Trophoblast cell (in vitro differentiated cells and primary cell): ENCODE measurements at regions not wholly inside any gene's neighbourhood (a gene's known extent, or its start where the extent isn't known, plus 50 kb on each side); places are given as distances from the start of the nearest gene placed in this dataset.

ENCODE experiments used
- DNase-seq, 2 donors: peaks; one replicate each; pipeline ENCODE4 v3.0.0-alpha.2; 2016
- H2AFZ ChIP-seq: 2 replicates; pipeline ENCODE4 v1.6.1; 2013; ENCODE audit warnings: low read length, moderate library complexity, mild to moderate bottlenecking; ENCODE audit not compliant: insufficient read depth, poor library complexity
- H2AK5ac ChIP-seq: 2 replicates; pipeline ENCODE4 v1.6.1; 2013; ENCODE audit warnings: mild to moderate bottlenecking, low read length
- H2BK120ac ChIP-seq: 2 replicates; pipeline ENCODE4 v1.6.1; 2013; ENCODE audit warnings: low read length, mild to moderate bottlenecking, moderate library complexity; ENCODE audit not compliant: insufficient read depth, poor library complexity
- H2BK12ac ChIP-seq: 2 replicates; pipeline ENCODE4 v1.6.1; 2013; ENCODE audit warnings: mild to moderate bottlenecking, low read length, moderate library complexity
- H2BK5ac ChIP-seq: 2 replicates; pipeline ENCODE4 v1.6.1; 2013; ENCODE audit warnings: low read length, low read depth, moderate library complexity, mild to moderate bottlenecking; ENCODE audit not compliant: poor library complexity
- H3K14ac ChIP-seq: 2 replicates; pipeline ENCODE4 v1.6.1; 2013; ENCODE audit warnings: mild to moderate bottlenecking, low read length
- H3K18ac ChIP-seq: 2 replicates; pipeline ENCODE4 v1.6.1; 2013; ENCODE audit warnings: mild to moderate bottlenecking, low read length
- H3K23ac ChIP-seq: 2 replicates; pipeline ENCODE4 v1.6.1; 2013; ENCODE audit warnings: low read length
- H3K27ac ChIP-seq: 2 replicates; pipeline ENCODE4 v1.5.1; 2013; ENCODE audit warnings: low read depth, mild to moderate bottlenecking, inconsistent platforms, low read length, moderate library complexity
- H3K27me3 ChIP-seq: 2 replicates; pipeline ENCODE4 v1.6.1; 2013; ENCODE audit warnings: inconsistent platforms, mild to moderate bottlenecking, low read length, moderate library complexity; ENCODE audit not compliant: insufficient read depth
- H3K36me3 ChIP-seq, 2 experiments: 1 replicate in 1 of 2; 2 replicates in 1 of 2; pipeline ENCODE4 v1.6.1; 2013; ENCODE audit warnings: low read length in 2 of 2, mild to moderate bottlenecking in 2 of 2, moderate library complexity in 1 of 2; ENCODE audit not compliant: insufficient read depth in 2 of 2, control insufficient read depth in 1 of 2
- H3K4ac ChIP-seq: 2 replicates; pipeline ENCODE4 v1.6.1; 2013; ENCODE audit warnings: low read depth, mild to moderate bottlenecking, low read length, moderate library complexity
- H3K4me1 ChIP-seq, 2 experiments: 1 replicate in 1 of 2; 2 replicates in 1 of 2; pipeline ENCODE4 v1.6.1; 2013; ENCODE audit warnings: low read length in 2 of 2, mild to moderate bottlenecking in 2 of 2, moderate library complexity in 1 of 2; ENCODE audit not compliant: insufficient read depth in 2 of 2, control insufficient read depth in 1 of 2
- H3K4me2 ChIP-seq: 2 replicates; pipeline ENCODE4 v1.6.1; 2013; ENCODE audit warnings: inconsistent platforms, mild to moderate bottlenecking, low read length, moderate library complexity
- H3K4me3 ChIP-seq: 2 replicates; pipeline ENCODE4 v1.5.1; 2013; ENCODE audit warnings: mild to moderate bottlenecking, low read depth, low read length, inconsistent platforms
- H3K79me1 ChIP-seq: one replicate; pipeline ENCODE4 v1.6.1; 2013; ENCODE audit warnings: low read length
- H3K79me2 ChIP-seq: 2 replicates; pipeline ENCODE4 v1.6.1; 2013; ENCODE audit warnings: low read length, mild to moderate bottlenecking; ENCODE audit not compliant: control insufficient read depth, insufficient read depth, poor library complexity
- H3K9ac ChIP-seq: 2 replicates; pipeline ENCODE4 v1.6.1; 2013; ENCODE audit warnings: mild to moderate bottlenecking, low read length
- H3K9me3 ChIP-seq: 2 replicates; pipeline ENCODE4 v1.6.1; 2013; ENCODE audit warnings: low read depth, mild to moderate bottlenecking, control low read depth, inconsistent platforms, low read length; ENCODE audit not compliant: insufficient read depth
- H4K12ac ChIP-seq: 2 replicates; pipeline ENCODE4 v1.6.1; 2013; ENCODE audit warnings: low read depth, mild to moderate bottlenecking, low read length, moderate library complexity
- H4K8ac ChIP-seq: 2 replicates; pipeline ENCODE4 v1.6.1; 2013; ENCODE audit warnings: low read depth, mild to moderate bottlenecking, low read length, moderate library complexity
- H4K91ac ChIP-seq: one replicate; pipeline ENCODE4 v1.6.1; 2013; ENCODE audit warnings: low read depth, mild to moderate bottlenecking, low read length, moderate library complexity
- WGBS: extraction: QIAGEN DNeasy Blood & Tissue Kit; methylation state at CpG from one replicate; pipeline ENCODE4 v1.1.7; 2013; ENCODE audit warnings: missing lambda C conversion rate; ENCODE audit not compliant: insufficient read length, insufficient coverage; ENCODE audit errors: extremely low coverage; 5-methylcytosine and 5-hydroxymethylcytosine counted together

DNA sequence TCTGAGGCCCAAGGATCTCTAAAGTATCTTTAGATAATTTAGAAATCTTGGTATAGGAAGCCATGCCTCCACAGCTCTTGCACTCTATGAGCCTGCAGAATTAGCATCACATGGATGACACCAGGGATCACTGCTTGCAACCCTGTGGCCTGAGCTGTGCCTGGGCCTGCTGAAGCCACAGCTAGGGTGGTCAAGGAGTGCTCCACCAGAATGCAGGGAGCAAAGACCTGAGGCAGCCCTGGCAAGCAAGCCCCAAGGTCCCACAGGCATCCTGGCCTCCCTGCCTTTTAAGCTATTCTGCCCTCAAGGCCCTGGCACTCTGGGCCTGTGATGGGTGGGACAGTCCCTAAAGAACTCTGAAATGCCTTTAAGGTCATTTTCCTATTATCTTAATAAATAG is 105.2 kb upstream of the NALF2 start:
- no peak overlapping the region for H4K91ac ChIP-seq
- no peak for DNase-seq
- no peaks in the 10 kb centered on the region for H3K27me3 ChIP-seq
- H3K27ac ChIP-seq, result no peak overlapping the region
- H3K79me2 ChIP-seq, result no peaks in the 10 kb centered on the region
- H2AK5ac ChIP-seq, result no peak overlapping the region
- H4K12ac ChIP-seq, result no peak overlapping the region
- H2BK5ac ChIP-seq, result no peak overlapping the region
- H3K4ac ChIP-seq, result no peak overlapping the region
- no peaks in the 10 kb centered on the region for H3K4me1 ChIP-seq
- no peak overlapping the region for H3K14ac ChIP-seq
- no peak overlapping the region for H2BK120ac ChIP-seq
- no peak overlapping the region for H4K8ac ChIP-seq
- H3K9ac ChIP-seq, result no peak overlapping the region
- H3K9me3 ChIP-seq, result no peaks in the 10 kb centered on the region
- H3K23ac ChIP-seq, result no peak overlapping the region
- H3K4me3 ChIP-seq, result no peak overlapping the region
- H2BK12ac ChIP-seq, result no peak overlapping the region
- no peak overlapping the region for H3K4me2 ChIP-seq
- H3K79me1 ChIP-seq, result no peaks in the 10 kb centered on the region
- no peak overlapping the region for H2AFZ ChIP-seq
- no peaks in the 10 kb centered on the region for H3K36me3 ChIP-seq
- no peak overlapping the region for H3K18ac ChIP-seq

DNA sequence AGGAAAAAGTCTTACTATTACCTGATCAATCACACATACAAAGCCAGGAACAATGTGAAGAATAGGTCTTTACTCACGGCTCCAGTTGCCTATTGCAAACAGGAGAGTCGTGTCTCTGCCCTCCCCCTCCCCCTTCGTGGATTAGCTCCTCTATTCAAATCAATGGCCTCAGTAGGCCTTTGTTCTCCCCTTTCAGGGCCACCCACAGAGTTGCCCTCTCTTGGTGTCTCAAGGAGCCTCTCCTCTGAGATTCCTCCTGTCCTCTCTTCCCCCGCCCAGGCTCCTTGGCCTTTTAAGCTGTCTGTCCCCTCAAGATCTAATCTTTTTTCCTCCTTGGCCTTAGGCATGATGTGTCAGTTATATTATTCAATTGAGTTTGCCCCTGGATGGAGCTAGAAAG is 107.2 kb upstream of the NALF2 start:
- no peaks in the 10 kb centered on the region for H3K4me1 ChIP-seq
- DNase-seq, result no peak
- no peak overlapping the region for H3K4me2 ChIP-seq
- H3K9me3 ChIP-seq, result no peaks in the 10 kb centered on the region
- H3K79me1 ChIP-seq, result no peaks in the 10 kb centered on the region
- H3K27me3 ChIP-seq, result no peaks in the 10 kb centered on the region
- no peak overlapping the region for H2BK12ac ChIP-seq
- no peak overlapping the region for H3K23ac ChIP-seq
- H4K12ac ChIP-seq, result no peak overlapping the region
- no peak overlapping the region for H3K4ac ChIP-seq
- H3K9ac ChIP-seq, result no peak overlapping the region
- H3K79me2 ChIP-seq, result no peaks in the 10 kb centered on the region
- no peak overlapping the region for H2AK5ac ChIP-seq
- no peak overlapping the region for H2AFZ ChIP-seq
- H3K4me3 ChIP-seq, result no peak overlapping the region
- no peak overlapping the region for H3K18ac ChIP-seq
- no peak overlapping the region for H4K8ac ChIP-seq
- no CpG with 5 or more reads among the region's 4 CpGs for WGBS
- no peak overlapping the region for H3K14ac ChIP-seq
- H2BK5ac ChIP-seq, result no peak overlapping the region
- no peak overlapping the region for H2BK120ac ChIP-seq
- no peaks in the 10 kb centered on the region for H3K36me3 ChIP-seq
- H3K27ac ChIP-seq, result no peak overlapping the region
- H4K91ac ChIP-seq, result no peak overlapping the region

DNA sequence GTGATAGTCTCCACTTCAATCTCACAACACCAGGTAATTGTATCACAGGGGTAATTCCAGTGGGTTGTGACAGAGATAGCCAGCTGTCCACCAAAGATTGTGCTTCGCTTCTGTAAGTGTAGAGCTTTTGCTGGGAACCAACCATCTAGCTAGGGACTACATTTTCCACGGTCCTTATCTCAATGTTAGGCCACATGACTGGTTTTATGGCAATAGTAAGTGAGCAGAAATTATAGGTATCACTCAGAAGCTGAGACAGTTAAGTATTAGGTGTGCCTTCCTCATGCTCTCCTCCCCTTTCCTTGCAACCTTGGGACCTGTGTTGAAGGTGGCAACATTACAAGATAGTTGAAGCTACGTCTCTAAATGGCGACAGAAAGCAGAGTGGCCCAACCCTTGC is 108.8 kb upstream of the NALF2 start:
- Histone ChIP-seq H2AFZ (no peak overlapping the region), H3K4me3 (no peak overlapping the region), H2AK5ac (no peak overlapping the region), H3K79me2 (no peaks in the 10 kb centered on the region), H3K14ac (no peak overlapping the region), H3K4me1 (no peaks in the 10 kb centered on the region), H4K12ac (no peak overlapping the region), H3K4me2 (no peak overlapping the region), H3K9me3 (no peaks in the 10 kb centered on the region), H3K27me3 (no peaks in the 10 kb centered on the region), H3K27ac (no peak overlapping the region), H3K36me3 (no peaks in the 10 kb centered on the region), H4K8ac (no peak overlapping the region), H3K23ac (no peak overlapping the region), H3K4ac (no peak overlapping the region), H4K91ac (no peak overlapping the region), H3K18ac (no peak overlapping the region), H3K9ac (no peak overlapping the region), H3K79me1 (no peaks in the 10 kb centered on the region), H2BK12ac (no peak overlapping the region), H2BK120ac (no peak overlapping the region), H2BK5ac (no peak overlapping the region)
- DNase-seq, result no peak
- no CpG with 5 or more reads among the region's 4 CpGs for WGBS

DNA sequence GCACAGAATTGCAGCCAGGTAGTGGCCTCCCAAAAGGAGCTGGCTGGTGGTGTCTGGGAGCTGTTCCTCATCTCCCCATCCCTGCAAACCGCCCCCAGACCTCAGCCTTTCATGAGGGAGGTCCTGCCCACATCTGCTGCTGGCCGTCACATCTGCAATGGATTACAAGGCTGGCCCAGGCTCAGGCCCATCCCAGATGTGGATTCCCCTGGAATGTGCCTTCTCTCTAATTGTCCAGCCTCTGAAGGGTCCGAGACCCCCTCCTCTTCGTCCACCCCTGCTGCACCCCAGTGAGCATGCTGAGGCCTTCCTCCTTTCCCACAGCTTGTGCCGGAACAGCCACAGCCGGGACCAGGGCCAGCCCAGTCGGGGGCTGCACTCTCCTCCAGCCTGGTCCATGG is 115.0 kb upstream of the NALF2 start:
- no peak overlapping the region for H4K12ac ChIP-seq
- H4K91ac ChIP-seq, result no peak overlapping the region
- H3K9me3 ChIP-seq, result no peaks in the 10 kb centered on the region
- WGBS, result no CpG with 5 or more reads among the region's 7 CpGs
- no peaks in the 10 kb centered on the region for H3K79me1 ChIP-seq
- H2BK5ac ChIP-seq, result no peak overlapping the region
- no peaks in the 10 kb centered on the region for H3K79me2 ChIP-seq
- H3K4me2 ChIP-seq, result no peak overlapping the region
- H2BK120ac ChIP-seq, result no peak overlapping the region
- H3K4me3 ChIP-seq, result no peak overlapping the region
- no peak overlapping the region for H2AFZ ChIP-seq
- no peaks in the 10 kb centered on the region for H3K27me3 ChIP-seq
- H3K4ac ChIP-seq, result no peak overlapping the region
- H3K4me1 ChIP-seq, result no peaks in the 10 kb centered on the region
- no peak overlapping the region for H2AK5ac ChIP-seq
- H3K36me3 ChIP-seq, result no peaks in the 10 kb centered on the region
- DNase-seq, result no peak
- H3K18ac ChIP-seq, result no peak overlapping the region
- no peak overlapping the region for H2BK12ac ChIP-seq
- no peak overlapping the region for H3K9ac ChIP-seq
- H3K14ac ChIP-seq, result no peak overlapping the region
- no peak overlapping the region for H3K27ac ChIP-seq
- H4K8ac ChIP-seq, result no peak overlapping the region
- H3K23ac ChIP-seq, result no peak overlapping the region

DNA sequence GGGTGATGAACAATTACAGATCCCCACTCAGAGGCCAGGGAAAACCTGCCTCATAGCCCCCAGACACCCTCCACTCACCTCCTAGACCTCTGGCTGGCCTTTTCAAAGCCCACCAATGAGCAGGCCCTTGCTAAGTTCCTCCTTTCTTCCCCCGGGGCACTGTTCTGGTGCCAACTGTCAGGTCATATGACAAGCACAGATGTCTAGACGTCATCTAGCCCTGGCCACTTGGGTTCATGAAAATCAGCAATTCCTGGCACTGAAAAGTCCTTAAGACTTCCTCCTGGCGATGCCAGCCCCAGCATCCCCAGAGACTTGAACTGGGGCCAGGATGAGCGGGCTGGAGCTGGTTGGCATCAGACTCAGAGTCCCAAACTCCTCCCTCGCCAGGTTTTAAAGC is 115.6 kb upstream of the NALF2 start:
- H3K9ac ChIP-seq, result no peak overlapping the region
- no peak overlapping the region for H2BK12ac ChIP-seq
- no peak overlapping the region for H2BK5ac ChIP-seq
- no peaks in the 10 kb centered on the region for H3K27me3 ChIP-seq
- H3K36me3 ChIP-seq, result no peaks in the 10 kb centered on the region
- no peak overlapping the region for H2AK5ac ChIP-seq
- no peaks in the 10 kb centered on the region for H3K79me2 ChIP-seq
- no peak overlapping the region for H3K4me2 ChIP-seq
- H3K4me3 ChIP-seq, result no peak overlapping the region
- no peak overlapping the region for H3K4ac ChIP-seq
- no peak overlapping the region for H3K27ac ChIP-seq
- H2BK120ac ChIP-seq, result no peak overlapping the region
- no peak overlapping the region for H3K23ac ChIP-seq
- H3K18ac ChIP-seq, result no peak overlapping the region
- H3K9me3 ChIP-seq, result no peaks in the 10 kb centered on the region
- no CpG with 5 or more reads among the region's 5 CpGs for WGBS
- no peak overlapping the region for H4K8ac ChIP-seq
- H3K79me1 ChIP-seq, result no peaks in the 10 kb centered on the region
- H3K4me1 ChIP-seq, result no peaks in the 10 kb centered on the region
- H4K12ac ChIP-seq, result no peak overlapping the region
- no peak overlapping the region for H2AFZ ChIP-seq
- H3K14ac ChIP-seq, result no peak overlapping the region
- H4K91ac ChIP-seq, result no peak overlapping the region
- no peak for DNase-seq
